ENCODE measurements at regions not wholly inside any gene's neighbourhood (a gene's known extent, or its start where the extent isn't known, plus 50 kb on each side); places are given as distances from the start of the nearest gene placed in this dataset.

GRCh38 chr5:171580502-171581265, 161.2 kb downstream of the FGF18 start:
- no peak for DNase-seq

GRCh38 chr5:171581781-171582180, 162.3 kb downstream of the FGF18 start:
- no peak for DNase-seq

GRCh38 chr5:171582849-171583248, 163.4 kb downstream of the FGF18 start:
- DNase-seq = no peak

- no peak for DNase-seq
Observed at GRCh38 chr5:171585981-171586380, 166.5 kb downstream of the FGF18 start.

GRCh38 chr5:171586436-171586835, 167.0 kb downstream of the FGF18 start:
- no peak for DNase-seq

- no peak for DNase-seq
Observed at GRCh38 chr5:171588046-171588445, 168.6 kb downstream of the FGF18 start.

GRCh38 chr5:171588790-171589189, 169.3 kb downstream of the FGF18 start:
- DNase-seq = no peak

GRCh38 chr5:171589461-171589860, 170.0 kb downstream of the FGF18 start:
- no peak for DNase-seq

GRCh38 chr5:171592076-171592475, 172.6 kb downstream of the FGF18 start:
- DNase-seq = no peak

- no peak for DNase-seq
Observed at GRCh38 chr5:171592736-171593135, 173.3 kb downstream of the FGF18 start.

- no peak for DNase-seq
Observed at GRCh38 chr5:171593401-171593800, 174.0 kb downstream of the FGF18 start.

GRCh38 chr5:171593976-171594375, 174.5 kb downstream of the FGF18 start:
- no peak for DNase-seq

- DNase-seq = no peak
Observed at GRCh38 chr5:171595401-171595800, 176.0 kb downstream of the FGF18 start.

GRCh38 chr5:171595801-171596231, 176.4 kb downstream of the FGF18 start:
- no peak for DNase-seq

- DNase-seq = no peak
Observed at GRCh38 chr5:171596391-171596878, 177.0 kb downstream of the FGF18 start.

- DNase-seq = no peak
Observed at GRCh38 chr5:171597946-171598640, 178.6 kb downstream of the FGF18 start.

GRCh38 chr5:171598641-171599152, 179.2 kb downstream of the FGF18 start:
- DNase-seq = no peak

GRCh38 chr5:171599411-171599810, 180.0 kb downstream of the FGF18 start:
- DNase-seq = no peak

- no peak for DNase-seq
Observed at GRCh38 chr5:171599957-171600612, 180.6 kb downstream of the FGF18 start.

GRCh38 chr5:171600741-171601265, 181.4 kb downstream of the FGF18 start:
- no peak for DNase-seq

GRCh38 chr5:171601266-171601881, 181.9 kb downstream of the FGF18 start:
- DNase-seq = peak; percentile 14

GRCh38 chr5:171603591-171603990, 182.0 kb upstream of the SMIM23 start:
- DNase-seq = no peak

GRCh38 chr5:171604195-171604594, 181.4 kb upstream of the SMIM23 start:
- DNase-seq = no peak
